Tibial artery (tissue), 4 donors: ENCODE measurements at regions not wholly inside any gene's neighbourhood (a gene's known extent, or its start where the extent isn't known, plus 50 kb on each side); places are given as distances from the start of the nearest gene placed in this dataset.

Experiments used
- DNase-seq, 2 donors: peaks; one replicate each; pipeline ENCODE4 v3.0.0-alpha.2; 2019
- H3K27ac ChIP-seq, 2 donors: fragments of 200-600 bp; sonication (generic) in 1 of 2; 1 replicate in 1 of 2; 2 replicates in 1 of 2; pipeline ENCODE4 v1.5.1; 2018 to 2019; ENCODE audit warnings: mild to moderate bottlenecking in 1 of 2
- H3K27me3 ChIP-seq, 2 donors: fragments of 200-600 bp; sonication (generic) in 1 of 2; one replicate each; pipeline versions ENCODE4 v1.5.1 to v1.6.0; 2016 to 2019
- H3K36me3 ChIP-seq, 3 donors: fragments of 200-600 bp; sonication (generic) in 2 of 3; one replicate each; pipeline ENCODE4 v1.5.1; 2016 to 2019; ENCODE audit warnings: mild to moderate bottlenecking in 2 of 3
- H3K4me1 ChIP-seq, 4 donors: fragments of 200-600 bp; sonication (generic) in 2 of 4; 1 replicate in 3 of 4; 2 replicates in 1 of 4; pipeline ENCODE4 v1.5.1; 2016 to 2019
- H3K4me3 ChIP-seq, 2 donors: fragments of 200-600 bp; sonication (generic) in 1 of 2; 1 replicate in 1 of 2; 2 replicates in 1 of 2; pipeline ENCODE4 v1.5.1; 2018 to 2019; ENCODE audit warnings: mild to moderate bottlenecking in 2 of 2
- H3K9me3 ChIP-seq, 3 donors: fragments of 200-600 bp; sonication (generic) in 1 of 3; one replicate each; pipeline ENCODE4 v1.5.1; 2016 to 2019
- intact Hi-C: fragments of 100-400 bp; cut with DNase I; formaldehyde crosslinking; loops from one replicate; pipeline ENCODE4 v1.15.0; 2023; ENCODE audit warnings: low total_unique reads
- TF ChIP-seq, protein P1 (sequence below), 2 experiments: fragments of 200-600 bp in 1 of 2; fragments of 450-650 bp in 1 of 2; IDR thresholded peaks; one replicate each; pipeline ENCODE4 v1.5.1; 2017 to 2019; ENCODE audit warnings: antibody characterized with exemption in 2 of 2, mild to moderate bottlenecking in 1 of 2, moderate library complexity in 1 of 2

DNA sequence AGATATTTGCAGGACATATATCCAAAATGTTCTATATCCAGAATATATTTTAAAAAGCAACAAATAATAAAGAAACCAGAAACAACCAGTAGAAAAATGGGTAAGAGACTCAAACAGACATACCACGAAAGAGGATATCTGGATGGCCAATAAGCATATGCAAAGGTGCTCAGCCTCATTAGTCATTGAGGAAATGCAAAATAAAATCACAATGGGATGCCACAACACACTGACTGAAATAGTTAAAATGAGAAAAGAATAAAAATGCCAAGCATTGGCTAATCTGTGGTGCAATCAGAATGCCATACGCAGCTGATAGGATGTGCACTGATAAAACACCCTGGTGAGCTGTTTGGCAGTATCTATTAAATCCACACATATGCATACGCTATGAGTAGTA is 265.8 kb upstream of the ANKH start:
- TF ChIP-seq, protein P1, sequence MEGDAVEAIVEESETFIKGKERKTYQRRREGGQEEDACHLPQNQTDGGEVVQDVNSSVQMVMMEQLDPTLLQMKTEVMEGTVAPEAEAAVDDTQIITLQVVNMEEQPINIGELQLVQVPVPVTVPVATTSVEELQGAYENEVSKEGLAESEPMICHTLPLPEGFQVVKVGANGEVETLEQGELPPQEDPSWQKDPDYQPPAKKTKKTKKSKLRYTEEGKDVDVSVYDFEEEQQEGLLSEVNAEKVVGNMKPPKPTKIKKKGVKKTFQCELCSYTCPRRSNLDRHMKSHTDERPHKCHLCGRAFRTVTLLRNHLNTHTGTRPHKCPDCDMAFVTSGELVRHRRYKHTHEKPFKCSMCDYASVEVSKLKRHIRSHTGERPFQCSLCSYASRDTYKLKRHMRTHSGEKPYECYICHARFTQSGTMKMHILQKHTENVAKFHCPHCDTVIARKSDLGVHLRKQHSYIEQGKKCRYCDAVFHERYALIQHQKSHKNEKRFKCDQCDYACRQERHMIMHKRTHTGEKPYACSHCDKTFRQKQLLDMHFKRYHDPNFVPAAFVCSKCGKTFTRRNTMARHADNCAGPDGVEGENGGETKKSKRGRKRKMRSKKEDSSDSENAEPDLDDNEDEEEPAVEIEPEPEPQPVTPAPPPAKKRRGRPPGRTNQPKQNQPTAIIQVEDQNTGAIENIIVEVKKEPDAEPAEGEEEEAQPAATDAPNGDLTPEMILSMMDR (IDR thresholded peaks at IDR 0.05), result no peak
- no peak overlapping the region for H3K27ac ChIP-seq
- intact Hi-C loops, result no loop called here
- H3K4me1 ChIP-seq, result no peaks in the 10 kb centered on the region
- DNase-seq, result no peak
- H3K27me3 ChIP-seq, result no peaks in the 10 kb centered on the region
- no peak overlapping the region for H3K4me3 ChIP-seq
- H3K9me3 ChIP-seq, result no peaks in the 10 kb centered on the region
- H3K36me3 ChIP-seq, result no peaks in the 10 kb centered on the region

DNA sequence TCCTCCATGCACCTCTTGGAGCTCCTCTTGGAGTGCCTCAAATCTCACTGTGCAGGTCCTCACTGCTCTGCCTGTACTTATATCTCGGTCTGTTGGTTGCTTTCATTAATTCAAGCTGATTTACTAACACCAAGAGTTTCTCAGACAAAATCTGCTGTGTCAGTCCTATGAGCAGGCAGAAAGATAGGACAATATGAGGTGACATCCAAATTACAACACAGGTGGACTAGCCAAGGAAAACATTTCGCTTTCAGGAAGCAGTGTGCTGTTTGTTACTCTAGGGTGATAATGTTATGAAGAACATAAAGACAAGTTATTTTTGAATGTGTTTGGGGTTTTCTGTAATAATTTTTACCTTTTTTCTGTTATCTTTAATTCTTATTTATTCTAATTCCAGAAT is 264.1 kb upstream of the ANKH start:
- no peak overlapping the region for H3K27ac ChIP-seq
- TF ChIP-seq, protein P1 (IDR thresholded peaks at IDR 0.05), result no peak
- no peak for DNase-seq
- no peaks in the 10 kb centered on the region for H3K4me1 ChIP-seq
- H3K9me3 ChIP-seq, result no peaks in the 10 kb centered on the region
- H3K27me3 ChIP-seq, result no peaks in the 10 kb centered on the region
- H3K36me3 ChIP-seq, result no peaks in the 10 kb centered on the region
- intact Hi-C loops, result no loop called here
- H3K4me3 ChIP-seq, result no peak overlapping the region

DNA sequence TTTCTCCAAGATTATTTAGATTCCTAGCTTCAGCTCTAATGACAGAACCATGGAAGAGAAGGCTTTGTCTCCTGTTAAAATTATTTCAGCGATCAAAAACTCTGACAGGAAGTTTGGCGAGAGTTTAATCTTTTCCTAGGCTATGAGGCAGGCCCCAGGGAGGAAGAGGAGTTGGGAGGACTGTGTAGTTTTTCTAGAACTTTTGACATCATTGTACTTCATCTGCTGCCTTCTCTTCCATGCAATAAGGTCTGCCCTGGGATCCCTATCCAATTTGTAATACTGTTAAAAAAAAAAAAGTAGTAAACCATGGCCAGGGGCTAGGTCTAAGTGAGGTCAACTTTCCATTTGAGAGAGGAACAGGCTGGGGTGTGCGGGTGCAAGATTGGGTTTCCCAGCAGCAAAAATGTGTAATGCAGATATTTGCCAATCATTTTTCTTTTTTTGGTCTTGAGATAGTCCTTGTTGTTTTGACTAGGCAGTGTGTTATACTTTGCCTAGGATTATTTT is 261.9 kb upstream of the ANKH start:
- no peaks in the 10 kb centered on the region for H3K27me3 ChIP-seq
- TF ChIP-seq, protein P1 (IDR thresholded peaks at IDR 0.05), result no peak
- intact Hi-C loops, result no loop called here

DNA sequence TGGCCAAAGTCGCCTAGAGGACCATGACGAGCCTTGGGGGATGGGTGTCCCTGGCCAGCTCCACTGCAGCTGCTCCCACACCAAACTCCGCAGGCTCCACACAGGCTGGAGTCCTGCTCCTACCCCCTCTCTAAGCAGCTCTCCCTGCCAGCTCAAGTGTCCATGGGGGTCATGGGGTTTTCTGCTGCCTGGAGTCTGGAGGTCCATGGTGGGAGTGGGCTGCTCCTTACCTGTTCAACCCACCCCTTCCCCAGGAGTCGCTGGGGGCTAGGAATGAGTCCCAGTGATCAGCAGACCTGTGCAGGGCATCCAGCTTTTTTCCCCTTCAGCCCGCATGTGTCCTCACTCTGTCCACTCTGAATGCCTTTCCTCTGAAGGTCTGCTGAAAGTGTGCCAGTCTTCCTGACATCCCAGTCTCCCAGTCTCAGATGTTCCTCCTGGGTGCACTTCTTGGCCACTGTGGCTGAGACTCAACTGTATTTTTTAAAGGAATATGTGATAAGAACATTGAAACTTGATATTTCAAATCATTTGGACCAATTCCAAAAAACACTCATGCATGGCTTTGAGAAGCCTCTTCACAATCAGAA is 261.3 kb upstream of the ANKH start:
- DNase-seq, result no peak
- no peaks in the 10 kb centered on the region for H3K9me3 ChIP-seq
- H3K27me3 ChIP-seq, result no peaks in the 10 kb centered on the region
- H3K4me3 ChIP-seq, result no peak overlapping the region
- no peaks in the 10 kb centered on the region for H3K36me3 ChIP-seq
- TF ChIP-seq, protein P1 (IDR thresholded peaks at IDR 0.05), result no peak
- H3K4me1 ChIP-seq, result no peaks in the 10 kb centered on the region
- no peak overlapping the region for H3K27ac ChIP-seq
- intact Hi-C loops, result no loop called here

More for the DNA sequence above, 261.9 kb upstream of the ANKH start:
- Histone ChIP-seq H3K4me3 (no peak overlapping the region), H3K36me3 (no peaks in the 10 kb centered on the region), H3K9me3 (no peaks in the 10 kb centered on the region), H3K27ac (no peak overlapping the region), H3K4me1 (no peaks in the 10 kb centered on the region)
- DNase-seq, result no peak

DNA sequence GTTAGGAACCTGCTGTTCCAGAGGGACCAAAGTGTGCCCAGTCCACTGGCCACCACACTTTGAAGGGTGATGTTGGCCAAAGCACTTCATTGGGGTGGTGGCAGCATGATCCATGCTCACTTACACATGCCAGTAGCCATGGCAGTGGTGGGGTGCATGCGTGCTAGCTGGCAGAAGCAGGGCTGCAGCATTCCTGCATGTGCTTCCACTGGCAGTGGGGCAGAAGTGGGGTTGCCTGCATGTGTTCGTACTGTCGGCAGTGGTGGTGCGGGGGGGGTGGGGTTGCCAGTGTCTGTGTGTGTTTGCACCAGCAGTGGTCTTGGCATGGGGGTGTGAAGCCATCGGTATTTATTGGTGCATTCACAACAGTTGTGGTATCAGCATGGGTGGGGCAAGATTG is 260.3 kb upstream of the ANKH start:
- H3K4me3 ChIP-seq, result no peak overlapping the region
- no peak for DNase-seq
- intact Hi-C loops, result no loop called here

More for the DNA sequence above, 260.3 kb upstream of the ANKH start:
- Histone ChIP-seq H3K4me1 (no peaks in the 10 kb centered on the region), H3K36me3 (no peaks in the 10 kb centered on the region), H3K27ac (no peak overlapping the region), H3K9me3 (no peaks in the 10 kb centered on the region), H3K27me3 (no peaks in the 10 kb centered on the region)
- TF ChIP-seq, protein P1 (IDR thresholded peaks at IDR 0.05), result no peak
